ENCODE measurements at regions not wholly inside any gene's neighbourhood (a gene's known extent, or its start where the extent isn't known, plus 50 kb on each side); places are given as distances from the start of the nearest gene placed in this dataset.

DNA sequence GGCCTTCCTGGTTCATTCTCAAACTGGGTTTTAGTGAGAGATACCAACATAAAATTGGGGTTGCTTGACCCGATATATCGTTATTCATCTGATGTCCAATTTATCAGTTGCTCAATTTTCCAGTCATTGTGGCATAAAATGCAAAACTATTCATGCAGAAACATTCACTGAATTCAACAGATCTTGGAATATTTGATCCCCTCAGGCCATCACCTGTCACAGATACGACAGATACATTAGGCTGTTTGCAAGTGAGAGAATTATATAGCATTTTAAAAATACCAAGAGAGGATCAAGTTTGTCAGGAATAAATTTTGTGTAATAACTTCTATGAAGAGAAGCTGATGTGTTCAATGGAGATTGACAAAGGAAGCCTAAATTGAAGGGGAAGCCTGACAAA is 67.1 kb downstream of the MAP10 start:
- Histone ChIP-seq H3K36me3 (ENCODE audit: control insufficient read depth, insufficient read depth, low read length) (no peaks in the 10 kb centered on the region), H3K27me3 (ENCODE audit: control insufficient read depth, insufficient read depth, low read length) (peaks cover 3% of the 10 kb centered on the region), H3K4me3 (ENCODE audit: low read depth, low read length) (no peak overlapping the region)
- ChIA-PET CTCF (no interaction called here), POLR2A (interaction anchor here (0.6 kb wide), 1 partner anchor 79 kb away, joined by 22 read pairs; no protein-coding TSS in a partner anchor)
- TF ChIP-seq, protein P1, sequence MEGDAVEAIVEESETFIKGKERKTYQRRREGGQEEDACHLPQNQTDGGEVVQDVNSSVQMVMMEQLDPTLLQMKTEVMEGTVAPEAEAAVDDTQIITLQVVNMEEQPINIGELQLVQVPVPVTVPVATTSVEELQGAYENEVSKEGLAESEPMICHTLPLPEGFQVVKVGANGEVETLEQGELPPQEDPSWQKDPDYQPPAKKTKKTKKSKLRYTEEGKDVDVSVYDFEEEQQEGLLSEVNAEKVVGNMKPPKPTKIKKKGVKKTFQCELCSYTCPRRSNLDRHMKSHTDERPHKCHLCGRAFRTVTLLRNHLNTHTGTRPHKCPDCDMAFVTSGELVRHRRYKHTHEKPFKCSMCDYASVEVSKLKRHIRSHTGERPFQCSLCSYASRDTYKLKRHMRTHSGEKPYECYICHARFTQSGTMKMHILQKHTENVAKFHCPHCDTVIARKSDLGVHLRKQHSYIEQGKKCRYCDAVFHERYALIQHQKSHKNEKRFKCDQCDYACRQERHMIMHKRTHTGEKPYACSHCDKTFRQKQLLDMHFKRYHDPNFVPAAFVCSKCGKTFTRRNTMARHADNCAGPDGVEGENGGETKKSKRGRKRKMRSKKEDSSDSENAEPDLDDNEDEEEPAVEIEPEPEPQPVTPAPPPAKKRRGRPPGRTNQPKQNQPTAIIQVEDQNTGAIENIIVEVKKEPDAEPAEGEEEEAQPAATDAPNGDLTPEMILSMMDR (IDR thresholded peaks at IDR 0.05; ENCODE audit: insufficient read depth, low read depth, low read length) = no peak
- no peak for DNase-seq (ENCODE audit: low read depth)

DNA sequence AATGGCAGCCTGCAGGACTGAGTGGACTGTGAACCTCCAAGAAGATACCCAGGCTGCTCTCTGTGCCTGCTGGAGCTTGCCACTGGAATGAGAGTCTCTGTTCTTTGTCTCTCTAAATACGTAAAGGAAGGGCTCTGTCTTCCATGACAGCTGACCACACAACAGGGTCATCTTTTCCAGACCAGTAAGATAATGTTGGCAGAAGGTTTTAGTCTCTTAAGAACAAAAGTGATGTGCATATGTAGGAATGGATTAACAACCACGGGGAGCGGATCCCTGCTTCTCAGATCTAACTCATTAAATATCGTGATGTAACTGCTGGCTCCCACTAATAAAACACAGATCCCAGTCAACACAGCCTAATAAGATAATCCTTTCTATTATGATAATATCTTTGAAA is 67.5 kb downstream of the MAP10 start:
- Histone ChIP-seq H3K27me3 (ENCODE audit: control insufficient read depth, insufficient read depth, low read length) (peaks cover 3% of the 10 kb centered on the region), H3K36me3 (ENCODE audit: control insufficient read depth, insufficient read depth, low read length) (no peaks in the 10 kb centered on the region), H3K4me3 (ENCODE audit: low read depth, low read length) (no peak overlapping the region)
- no peak for DNase-seq (ENCODE audit: low read depth)
- ChIA-PET POLR2A (interaction anchor here (0.6 kb wide), 1 partner anchor 79 kb away, joined by 22 read pairs; no protein-coding TSS in a partner anchor), CTCF (no interaction called here)
- TF ChIP-seq, protein P1 (IDR thresholded peaks at IDR 0.05; ENCODE audit: insufficient read depth, low read depth, low read length) = no peak

DNA sequence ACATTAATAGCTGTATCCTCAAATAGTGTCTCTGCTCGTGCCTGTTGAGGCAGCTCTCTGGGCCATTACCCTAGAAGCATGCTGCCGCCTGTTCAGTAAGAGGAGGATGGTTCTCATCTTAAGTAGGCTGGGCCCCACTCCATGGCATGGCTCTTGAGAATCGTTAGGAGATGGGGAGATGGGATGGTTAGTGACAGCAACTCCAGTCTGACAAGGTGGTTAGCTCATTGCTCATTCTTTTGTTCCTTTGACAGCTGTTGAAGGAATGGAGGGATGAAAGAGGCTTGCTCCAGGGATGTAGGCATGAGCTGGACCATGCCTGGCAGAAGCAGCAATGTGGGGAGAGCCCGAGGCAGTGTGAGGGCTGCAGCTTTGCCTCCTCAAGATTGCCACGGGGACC is 68.2 kb downstream of the MAP10 start:
- ChIA-PET CTCF (no interaction called here), POLR2A (no interaction called here)

DNA sequence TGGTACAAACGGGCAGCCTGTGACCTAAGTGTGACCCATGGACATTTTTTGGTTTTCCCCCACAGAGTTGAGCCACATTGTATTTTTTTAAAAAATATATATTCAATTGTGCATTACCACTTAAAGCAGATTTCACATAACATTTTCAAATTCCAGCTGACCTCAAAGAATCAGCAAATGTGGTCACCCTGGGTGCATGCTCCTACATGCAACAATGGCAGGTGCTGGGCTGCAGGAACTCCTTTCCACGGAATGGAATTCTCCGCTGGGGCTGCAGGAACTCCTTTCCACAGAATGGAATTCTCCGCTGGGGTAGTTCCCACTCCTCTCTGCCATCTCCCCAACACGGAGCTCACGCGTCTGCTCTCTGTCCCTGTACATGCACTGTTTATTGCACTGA is 68.7 kb downstream of the MAP10 start:
- POLR2A ChIA-PET = no interaction called here
- no peak overlapping the region for H3K4me3 ChIP-seq (ENCODE audit: low read depth, low read length)
- CTCF ChIA-PET = no interaction called here
- TF ChIP-seq, protein P1 (IDR thresholded peaks at IDR 0.05; ENCODE audit: insufficient read depth, low read depth, low read length) = no peak
- H3K27me3 ChIP-seq (ENCODE audit: control insufficient read depth, insufficient read depth, low read length) = peaks cover 3% of the 10 kb centered on the region
- DNase-seq (ENCODE audit: low read depth) = no peak
- H3K36me3 ChIP-seq (ENCODE audit: control insufficient read depth, insufficient read depth, low read length) = no peaks in the 10 kb centered on the region

More for the DNA sequence above, 68.2 kb downstream of the MAP10 start:
- TF ChIP-seq, protein P1 (IDR thresholded peaks at IDR 0.05; ENCODE audit: insufficient read depth, low read depth, low read length) = no peak
- no peak overlapping the region for H3K4me3 ChIP-seq (ENCODE audit: low read depth, low read length)
- no peak for DNase-seq (ENCODE audit: low read depth)
- no peaks in the 10 kb centered on the region for H3K36me3 ChIP-seq (ENCODE audit: control insufficient read depth, insufficient read depth, low read length)
- peaks cover 3% of the 10 kb centered on the region for H3K27me3 ChIP-seq (ENCODE audit: control insufficient read depth, insufficient read depth, low read length)

DNA sequence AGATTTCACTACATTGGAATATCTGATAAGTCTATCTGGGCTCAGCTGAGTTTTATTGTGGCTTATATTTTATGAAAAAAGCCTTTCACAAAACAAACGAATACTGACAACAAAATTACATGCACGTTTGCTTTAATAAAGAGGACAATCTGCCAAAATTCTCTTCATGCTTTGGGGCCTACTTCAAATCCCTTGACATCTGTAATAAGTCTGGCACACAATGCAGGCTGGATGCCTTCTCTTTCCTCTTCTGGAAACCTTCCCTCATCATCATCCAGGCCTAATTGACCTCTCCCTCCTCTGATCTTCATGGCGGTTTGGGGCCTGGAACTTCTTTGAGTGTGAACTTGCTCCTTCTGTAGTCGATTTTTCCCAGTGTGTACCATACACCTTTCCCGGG is 70.3 kb downstream of the MAP10 start:
- TF ChIP-seq, protein P1 (IDR thresholded peaks at IDR 0.05; ENCODE audit: insufficient read depth, low read depth, low read length) = no peak
- Histone ChIP-seq H3K36me3 (ENCODE audit: control insufficient read depth, insufficient read depth, low read length) (no peaks in the 10 kb centered on the region), H3K4me3 (ENCODE audit: low read depth, low read length) (no peak overlapping the region), H3K27me3 (ENCODE audit: control insufficient read depth, insufficient read depth, low read length) (peaks cover 3% of the 10 kb centered on the region)
- ChIA-PET CTCF (no interaction called here), POLR2A (no interaction called here)
- DNase-seq (ENCODE audit: low read depth) = no peak
